ENCODE measurements at regions not wholly inside any gene's neighbourhood (a gene's known extent, or its start where the extent isn't known, plus 50 kb on each side); places are given as distances from the start of the nearest gene placed in this dataset.

DNA sequence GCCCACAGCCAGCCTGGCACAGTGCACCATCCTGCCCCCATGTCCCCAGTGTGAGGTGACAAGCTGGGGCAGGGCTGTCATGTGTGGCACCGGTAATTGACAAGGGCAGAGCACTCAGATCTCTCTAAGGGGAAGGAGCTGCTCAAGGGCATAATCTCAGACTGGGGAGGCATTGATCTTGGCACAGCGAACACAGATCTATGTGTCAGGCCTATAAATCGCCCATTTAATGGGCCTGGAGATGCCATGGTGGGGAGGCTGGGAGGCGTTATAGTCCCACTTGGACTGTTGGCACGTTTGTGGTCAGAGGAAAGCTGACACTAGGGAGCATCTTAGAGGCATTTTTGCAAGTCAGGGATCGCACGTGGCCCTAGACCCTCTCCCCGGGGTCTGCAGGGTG lies 594.1 kb downstream of the PTPRU start:
- TF ChIP-seq JUND (IDR thresholded peaks at IDR 0.05): no peak
- TF ChIP-seq CEBPB (IDR thresholded peaks at IDR 0.05; ENCODE audit: low read depth): no peak
- TF ChIP-seq FOSL1 (IDR thresholded peaks at IDR 0.05; ENCODE audit: low read depth): no peak
- TF ChIP-seq POLR2A (IDR thresholded peaks at IDR 0.05; ENCODE audit: borderline replicate concordance, extremely low read depth, insufficient read depth, insufficient read length): no peak
- no peak for TF ChIP-seq RAD21 (IDR thresholded peaks at IDR 0.05; ENCODE audit: low read depth)
- TF ChIP-seq POLR2AphosphoS5 (IDR thresholded peaks at IDR 0.05; ENCODE audit: low read depth, low read length): no peak
- TF ChIP-seq, protein P1, sequence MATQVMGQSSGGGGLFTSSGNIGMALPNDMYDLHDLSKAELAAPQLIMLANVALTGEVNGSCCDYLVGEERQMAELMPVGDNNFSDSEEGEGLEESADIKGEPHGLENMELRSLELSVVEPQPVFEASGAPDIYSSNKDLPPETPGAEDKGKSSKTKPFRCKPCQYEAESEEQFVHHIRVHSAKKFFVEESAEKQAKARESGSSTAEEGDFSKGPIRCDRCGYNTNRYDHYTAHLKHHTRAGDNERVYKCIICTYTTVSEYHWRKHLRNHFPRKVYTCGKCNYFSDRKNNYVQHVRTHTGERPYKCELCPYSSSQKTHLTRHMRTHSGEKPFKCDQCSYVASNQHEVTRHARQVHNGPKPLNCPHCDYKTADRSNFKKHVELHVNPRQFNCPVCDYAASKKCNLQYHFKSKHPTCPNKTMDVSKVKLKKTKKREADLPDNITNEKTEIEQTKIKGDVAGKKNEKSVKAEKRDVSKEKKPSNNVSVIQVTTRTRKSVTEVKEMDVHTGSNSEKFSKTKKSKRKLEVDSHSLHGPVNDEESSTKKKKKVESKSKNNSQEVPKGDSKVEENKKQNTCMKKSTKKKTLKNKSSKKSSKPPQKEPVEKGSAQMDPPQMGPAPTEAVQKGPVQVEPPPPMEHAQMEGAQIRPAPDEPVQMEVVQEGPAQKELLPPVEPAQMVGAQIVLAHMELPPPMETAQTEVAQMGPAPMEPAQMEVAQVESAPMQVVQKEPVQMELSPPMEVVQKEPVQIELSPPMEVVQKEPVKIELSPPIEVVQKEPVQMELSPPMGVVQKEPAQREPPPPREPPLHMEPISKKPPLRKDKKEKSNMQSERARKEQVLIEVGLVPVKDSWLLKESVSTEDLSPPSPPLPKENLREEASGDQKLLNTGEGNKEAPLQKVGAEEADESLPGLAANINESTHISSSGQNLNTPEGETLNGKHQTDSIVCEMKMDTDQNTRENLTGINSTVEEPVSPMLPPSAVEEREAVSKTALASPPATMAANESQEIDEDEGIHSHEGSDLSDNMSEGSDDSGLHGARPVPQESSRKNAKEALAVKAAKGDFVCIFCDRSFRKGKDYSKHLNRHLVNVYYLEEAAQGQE (IDR thresholded peaks at IDR 0.05; ENCODE audit: low read depth): no peak
- TF ChIP-seq SP1 (IDR thresholded peaks at IDR 0.05; ENCODE audit: low read depth): no peak
- TF ChIP-seq, protein P2, sequence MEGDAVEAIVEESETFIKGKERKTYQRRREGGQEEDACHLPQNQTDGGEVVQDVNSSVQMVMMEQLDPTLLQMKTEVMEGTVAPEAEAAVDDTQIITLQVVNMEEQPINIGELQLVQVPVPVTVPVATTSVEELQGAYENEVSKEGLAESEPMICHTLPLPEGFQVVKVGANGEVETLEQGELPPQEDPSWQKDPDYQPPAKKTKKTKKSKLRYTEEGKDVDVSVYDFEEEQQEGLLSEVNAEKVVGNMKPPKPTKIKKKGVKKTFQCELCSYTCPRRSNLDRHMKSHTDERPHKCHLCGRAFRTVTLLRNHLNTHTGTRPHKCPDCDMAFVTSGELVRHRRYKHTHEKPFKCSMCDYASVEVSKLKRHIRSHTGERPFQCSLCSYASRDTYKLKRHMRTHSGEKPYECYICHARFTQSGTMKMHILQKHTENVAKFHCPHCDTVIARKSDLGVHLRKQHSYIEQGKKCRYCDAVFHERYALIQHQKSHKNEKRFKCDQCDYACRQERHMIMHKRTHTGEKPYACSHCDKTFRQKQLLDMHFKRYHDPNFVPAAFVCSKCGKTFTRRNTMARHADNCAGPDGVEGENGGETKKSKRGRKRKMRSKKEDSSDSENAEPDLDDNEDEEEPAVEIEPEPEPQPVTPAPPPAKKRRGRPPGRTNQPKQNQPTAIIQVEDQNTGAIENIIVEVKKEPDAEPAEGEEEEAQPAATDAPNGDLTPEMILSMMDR (IDR thresholded peaks at IDR 0.05 in 2 of 3, conservative IDR thresholded peaks at IDR 0.05 in 1 of 3; ENCODE audit: borderline replicate concordance in 1 of 3, insufficient read depth in 1 of 3, low read depth in 2 of 3, low read length in 2 of 3): no peak
- TF ChIP-seq, protein P3, sequence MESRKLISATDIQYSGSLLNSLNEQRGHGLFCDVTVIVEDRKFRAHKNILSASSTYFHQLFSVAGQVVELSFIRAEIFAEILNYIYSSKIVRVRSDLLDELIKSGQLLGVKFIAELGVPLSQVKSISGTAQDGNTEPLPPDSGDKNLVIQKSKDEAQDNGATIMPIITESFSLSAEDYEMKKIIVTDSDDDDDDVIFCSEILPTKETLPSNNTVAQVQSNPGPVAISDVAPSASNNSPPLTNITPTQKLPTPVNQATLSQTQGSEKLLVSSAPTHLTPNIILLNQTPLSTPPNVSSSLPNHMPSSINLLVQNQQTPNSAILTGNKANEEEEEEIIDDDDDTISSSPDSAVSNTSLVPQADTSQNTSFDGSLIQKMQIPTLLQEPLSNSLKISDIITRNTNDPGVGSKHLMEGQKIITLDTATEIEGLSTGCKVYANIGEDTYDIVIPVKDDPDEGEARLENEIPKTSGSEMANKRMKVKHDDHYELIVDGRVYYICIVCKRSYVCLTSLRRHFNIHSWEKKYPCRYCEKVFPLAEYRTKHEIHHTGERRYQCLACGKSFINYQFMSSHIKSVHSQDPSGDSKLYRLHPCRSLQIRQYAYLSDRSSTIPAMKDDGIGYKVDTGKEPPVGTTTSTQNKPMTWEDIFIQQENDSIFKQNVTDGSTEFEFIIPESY (IDR thresholded peaks at IDR 0.05; ENCODE audit: extremely low read depth, insufficient replicate concordance, low read length): no peak

Data from HCT116 (cell line).